Skin epidermis (tissue), 12 donors: ENCODE measurements at regions not wholly inside any gene's neighbourhood (a gene's known extent, or its start where the extent isn't known, plus 50 kb on each side); places are given as distances from the start of the nearest gene placed in this dataset.
"Not testable (repeated sequence)": the region's sequence is repeated elsewhere in the genome, so short reads cannot be mapped to it uniquely, and the experiment has no call there.

Source experiments
- H3K27ac ChIP-seq, 21 experiments: fragments of 200-600 bp; sonication (generic) in 11 of 21; one replicate each; pipeline ENCODE4 v1.5.0; 2020; ENCODE audit warnings: mild to moderate bottlenecking in 3 of 21, inconsistent platforms in 2 of 21, moderate library complexity in 2 of 21
- H3K4me3 ChIP-seq, 7 experiments: fragments of 200-600 bp; sonication (generic) in 2 of 7; one replicate each; pipeline ENCODE4 v1.5.0; 2020; ENCODE audit warnings: inconsistent platforms in 2 of 7, mild to moderate bottlenecking in 2 of 7, moderate library complexity in 1 of 7

DNA sequence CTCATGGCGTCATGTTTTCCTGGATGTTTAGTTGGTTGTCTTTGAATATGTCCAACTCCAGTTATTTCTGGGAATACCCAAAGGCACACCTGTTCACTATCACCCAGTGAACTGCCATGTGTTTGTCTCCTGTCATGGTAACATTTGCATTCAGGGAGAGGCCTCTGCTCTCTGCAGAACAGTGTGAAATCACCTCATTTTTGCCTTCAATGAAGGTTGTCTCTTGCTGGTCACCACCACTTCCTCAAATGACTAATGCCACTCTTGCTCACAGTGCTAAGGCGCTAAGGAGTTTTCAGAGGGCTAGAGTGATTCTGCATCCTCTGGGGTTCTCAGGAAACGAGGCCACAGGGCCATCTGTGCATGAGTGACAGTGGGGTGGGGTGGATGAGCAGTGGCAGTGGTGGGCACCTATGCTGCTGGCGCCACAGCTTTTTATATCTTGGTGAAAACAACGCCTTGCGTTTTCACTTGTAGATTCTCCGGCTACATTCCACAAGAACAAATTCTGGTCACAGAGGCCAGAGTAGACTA, 60.0 kb upstream of the ATP5PO start:
- no peak overlapping the region for H3K4me3 ChIP-seq

DNA sequence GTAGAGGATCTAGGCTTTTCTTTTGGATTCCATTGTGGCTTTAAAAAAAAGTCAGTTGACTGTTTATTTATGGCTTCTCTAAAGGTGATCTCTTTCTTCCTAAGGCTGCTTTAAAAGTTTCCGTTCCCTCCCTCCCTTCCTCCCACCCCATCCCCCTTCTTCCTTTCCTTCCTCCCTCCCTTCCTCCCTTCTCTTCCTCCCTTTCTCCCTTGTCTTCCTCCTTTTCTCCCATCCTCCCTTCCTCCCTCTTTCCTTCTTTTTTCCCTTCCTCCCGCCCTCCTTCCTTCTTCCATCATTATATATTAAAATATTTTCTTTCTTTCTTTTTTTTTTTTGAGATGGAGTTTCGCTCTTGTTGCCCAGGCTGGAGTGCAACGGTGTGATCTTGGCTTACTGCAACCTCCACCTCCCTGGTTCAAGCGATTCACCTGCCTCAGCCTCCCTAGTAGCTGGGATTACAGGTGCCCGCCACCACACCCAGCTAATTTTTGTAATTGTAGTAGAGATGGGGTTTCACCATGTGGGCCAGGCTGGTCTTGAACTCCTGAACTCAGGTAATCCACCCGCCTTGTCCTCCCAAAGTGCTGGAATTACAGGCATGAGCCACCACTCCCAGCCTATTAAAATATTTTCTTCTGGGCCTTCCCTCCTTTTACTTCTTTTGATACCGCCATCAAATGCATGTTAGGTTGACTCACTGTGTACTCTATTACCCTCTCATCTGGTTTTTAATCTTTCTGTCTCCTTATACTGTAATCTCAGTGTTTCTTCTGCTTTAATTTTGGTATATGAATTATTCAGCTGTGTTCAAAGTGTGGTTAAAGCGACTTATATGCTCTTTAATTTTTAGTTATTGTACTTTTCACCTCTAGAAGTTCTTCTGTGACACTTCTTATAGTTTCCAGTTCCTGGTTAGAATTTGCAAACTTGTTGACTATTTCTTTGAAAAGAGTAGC, 59.2 kb upstream of the ATP5PO start:
- H3K27ac ChIP-seq, result peak overlapping the region in 6 of 21 experiments; percentile 69 to 95 (median 84)
- H3K4me3 ChIP-seq, result no peak overlapping the region

More for the DNA sequence above, 60.0 kb upstream of the ATP5PO start:
- H3K27ac ChIP-seq, result peak overlapping the region in 19 of 21 experiments; percentile 27 to 95 (median 77)

DNA sequence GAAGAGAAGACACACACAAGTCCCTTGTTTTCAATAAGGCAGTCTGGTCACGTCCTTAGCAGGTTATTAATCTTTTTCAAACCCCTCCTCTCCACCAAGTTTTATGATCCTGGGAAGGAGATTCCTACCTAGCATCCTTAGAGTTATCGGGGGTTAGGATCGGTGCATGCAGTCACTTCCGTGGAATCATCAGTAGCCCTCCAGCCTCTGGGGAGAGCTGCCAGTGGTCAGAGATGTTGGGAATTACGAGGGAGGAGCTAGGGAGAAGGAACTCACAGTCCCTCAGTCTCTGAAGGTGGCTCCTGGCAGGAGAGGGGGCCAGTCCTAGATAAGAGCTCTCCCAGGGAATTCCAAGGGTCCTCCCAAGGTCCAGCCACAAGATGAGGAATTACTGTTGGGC, 57.7 kb upstream of the ATP5PO start:
- no peak overlapping the region for H3K4me3 ChIP-seq
- H3K27ac ChIP-seq, result no peak overlapping the region

DNA sequence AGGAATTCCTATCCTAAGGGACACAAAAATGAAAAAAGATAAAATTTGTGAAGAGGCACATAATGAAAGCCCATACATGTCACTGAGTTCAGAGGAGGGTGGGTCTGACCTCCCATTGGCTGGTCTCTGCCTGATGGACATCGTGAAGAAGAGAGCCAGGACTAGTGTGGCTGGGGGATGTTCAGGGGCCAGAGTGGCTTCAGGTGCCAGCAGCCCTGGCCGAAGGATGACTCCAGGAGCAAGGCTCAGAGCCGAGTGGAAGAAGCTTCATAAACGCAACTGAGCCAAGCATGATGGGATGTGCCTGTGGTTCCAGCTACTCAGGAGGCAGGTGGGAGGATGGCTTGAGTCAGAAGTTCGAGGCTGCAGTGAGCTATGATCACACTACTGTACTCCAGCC, 56.9 kb upstream of the ATP5PO start:
- Histone ChIP-seq H3K27ac (no peak overlapping the region), H3K4me3 (no peak overlapping the region)

DNA sequence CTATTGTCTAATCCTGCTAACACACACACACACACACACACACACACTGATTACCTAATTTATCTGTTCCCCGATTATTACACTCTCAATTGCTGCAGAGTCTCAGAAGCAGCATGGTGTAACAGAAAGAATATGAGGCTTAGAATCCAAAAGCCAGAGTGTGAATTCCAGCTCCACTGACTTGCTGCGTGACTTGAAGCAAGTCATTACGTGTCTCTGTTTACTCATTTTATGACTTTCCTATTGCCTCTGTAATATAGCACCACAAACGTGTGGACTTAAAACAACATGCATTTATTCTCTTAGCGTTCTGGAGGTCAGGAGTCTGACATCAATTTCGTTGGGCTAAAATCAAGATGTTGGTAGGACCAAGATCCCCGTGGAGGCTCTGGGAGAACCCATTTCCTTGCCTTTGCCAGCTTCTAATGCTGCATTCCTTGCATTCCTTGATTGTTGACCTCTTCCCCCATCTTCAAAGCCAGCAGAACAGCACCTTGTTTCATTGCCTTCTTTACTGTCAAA, 55.9 kb upstream of the ATP5PO start:
- Histone ChIP-seq H3K4me3 (no peak overlapping the region), H3K27ac (no peak overlapping the region)

DNA sequence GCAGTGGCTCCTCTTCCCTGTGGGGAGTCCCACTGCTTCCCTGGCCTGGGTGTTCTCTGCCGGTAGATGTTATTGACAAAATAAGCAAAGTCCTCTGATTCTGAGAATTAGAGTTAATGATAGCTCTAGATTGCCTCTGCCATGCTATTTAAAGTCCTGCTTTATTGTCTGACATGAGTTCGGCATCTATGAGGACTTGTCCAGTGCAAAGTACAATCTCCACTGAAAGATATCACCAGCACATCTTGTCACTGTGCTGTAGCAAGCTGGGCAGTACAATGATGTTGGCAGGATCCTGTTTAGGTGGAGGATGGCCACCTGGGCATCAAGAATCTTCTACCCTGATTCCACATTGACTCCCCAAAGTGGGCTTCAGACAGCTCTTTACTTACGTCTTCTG, 54.0 kb upstream of the ATP5PO start:
- Histone ChIP-seq H3K4me3 (no peak overlapping the region), H3K27ac (peak overlapping the region in 2 of 21 experiments; percentile 13 to 52)

DNA sequence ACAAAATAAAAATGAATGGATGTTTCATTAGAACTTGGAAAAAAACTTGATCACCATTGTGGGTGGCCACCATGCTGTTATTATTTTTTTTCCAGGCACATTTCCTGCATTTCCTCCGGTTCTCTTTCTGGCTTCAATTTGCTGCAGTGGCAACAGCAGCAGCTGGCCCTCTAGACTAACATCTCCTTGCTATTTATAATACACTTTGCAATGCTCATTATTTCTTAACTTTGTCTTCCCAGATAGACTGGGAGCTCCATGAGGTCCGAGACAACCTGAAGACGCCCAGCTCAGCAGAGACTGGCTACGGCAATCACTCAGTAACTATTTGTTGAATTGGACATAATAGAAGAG, 53.4 kb upstream of the ATP5PO start:
- peak overlapping the region in 3 of 21 experiments; percentile 2 to 52 (median 13) for H3K27ac ChIP-seq
- H3K4me3 ChIP-seq, result no peak overlapping the region

DNA sequence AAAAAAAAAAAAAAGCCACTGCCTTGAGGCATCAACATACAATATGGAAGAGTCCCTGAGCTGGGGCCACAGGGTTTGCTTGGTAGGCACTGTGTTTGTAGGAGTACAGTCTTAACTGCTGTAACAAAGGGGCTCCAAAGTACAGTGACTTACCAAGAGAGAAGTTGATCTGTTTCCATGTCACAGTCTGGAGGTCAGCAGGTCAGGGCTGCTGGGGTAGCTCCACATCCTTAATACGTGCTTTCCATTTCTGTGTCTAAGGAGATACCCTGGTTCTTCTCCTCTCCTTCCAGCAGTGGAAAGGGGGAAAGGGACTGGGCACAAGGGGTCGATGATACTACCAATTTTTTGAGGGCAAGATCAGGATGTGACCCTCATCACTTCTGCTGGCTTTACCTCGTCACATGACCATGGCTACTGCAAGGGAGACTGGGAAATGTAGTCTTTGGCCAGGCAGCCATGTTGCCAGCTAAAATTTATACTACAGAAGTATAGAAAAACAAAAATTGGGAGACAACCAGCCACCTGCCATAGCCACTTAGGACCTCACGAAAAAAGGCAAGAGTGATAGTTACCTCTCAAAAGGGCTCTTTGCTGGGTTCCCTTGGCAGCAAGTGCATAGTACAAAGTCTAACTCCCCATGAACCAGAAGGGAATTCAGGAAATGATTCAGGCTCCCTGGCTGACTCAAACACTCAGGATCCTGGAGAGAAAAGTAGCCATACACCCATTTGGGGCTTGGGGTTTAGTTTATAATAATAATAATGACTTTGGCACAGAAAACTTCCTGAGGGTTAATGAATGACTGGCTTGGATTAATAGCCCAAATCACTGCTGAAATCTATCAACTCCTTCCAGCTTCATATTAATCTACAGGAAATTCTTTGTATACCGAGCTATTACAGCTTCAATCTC, 52.7 kb upstream of the ATP5PO start:
- Histone ChIP-seq H3K27ac (peak overlapping the region in 6 of 21 experiments; percentile 2 to 52 (median 22)), H3K4me3 (no peak overlapping the region)

DNA sequence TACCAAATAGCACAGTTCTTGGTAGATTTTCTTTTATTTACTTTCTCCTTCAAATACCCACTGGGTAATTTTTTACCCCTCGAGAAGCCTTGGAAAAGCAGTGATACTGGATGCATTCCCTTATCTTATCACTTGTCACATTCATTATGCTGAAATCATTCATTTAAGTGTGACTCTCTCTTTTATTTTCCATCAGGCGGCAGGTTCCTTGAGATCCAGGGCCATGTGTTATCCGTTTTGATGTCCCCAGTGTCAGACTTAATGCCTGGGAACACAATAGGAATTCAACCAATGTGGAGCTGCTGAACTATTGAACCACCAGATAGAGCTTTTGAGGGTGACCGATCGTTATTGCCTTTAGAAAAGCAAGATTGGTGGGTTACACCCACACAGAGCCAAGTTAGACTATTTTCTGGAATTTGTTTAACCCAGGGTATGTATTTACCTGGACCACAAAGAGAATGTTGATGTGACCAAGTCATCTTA, 51.5 kb upstream of the ATP5PO start:
- H3K27ac ChIP-seq, result no peak overlapping the region

DNA sequence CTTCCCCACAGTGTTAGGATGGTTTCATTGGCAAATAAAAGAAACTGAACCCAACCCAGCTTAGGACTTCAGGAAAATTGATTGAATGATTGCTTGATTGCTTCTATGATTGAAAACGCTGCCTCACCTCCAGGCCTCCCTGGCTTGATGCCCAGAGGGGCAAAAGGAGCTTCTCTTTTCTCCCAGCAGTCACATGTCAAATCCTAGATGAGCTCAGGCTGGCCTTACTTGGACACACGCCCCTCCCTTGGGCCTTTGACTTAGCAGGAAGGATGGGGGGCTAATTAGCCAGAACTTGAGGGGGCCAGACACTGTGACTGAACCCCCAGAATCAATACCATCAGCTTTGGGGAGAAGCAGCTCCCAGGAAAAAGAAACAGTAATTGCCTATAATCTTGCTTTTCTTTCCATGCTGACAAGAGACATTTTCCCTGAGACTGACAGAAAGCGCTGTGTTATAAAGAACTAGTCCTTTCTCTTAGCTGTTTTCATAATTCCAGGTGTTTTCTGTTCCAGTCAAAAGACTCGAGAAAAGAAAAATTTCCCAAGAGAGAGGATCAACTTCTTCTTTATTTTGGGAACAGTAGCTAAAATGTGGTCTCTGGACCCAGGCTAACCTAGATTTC, 50.8 kb upstream of the ATP5PO start:
- Histone ChIP-seq H3K27ac (no peak overlapping the region), H3K4me3 (no peak overlapping the region)

More for the DNA sequence above, 51.5 kb upstream of the ATP5PO start:
- H3K4me3 ChIP-seq, result no peak overlapping the region

DNA sequence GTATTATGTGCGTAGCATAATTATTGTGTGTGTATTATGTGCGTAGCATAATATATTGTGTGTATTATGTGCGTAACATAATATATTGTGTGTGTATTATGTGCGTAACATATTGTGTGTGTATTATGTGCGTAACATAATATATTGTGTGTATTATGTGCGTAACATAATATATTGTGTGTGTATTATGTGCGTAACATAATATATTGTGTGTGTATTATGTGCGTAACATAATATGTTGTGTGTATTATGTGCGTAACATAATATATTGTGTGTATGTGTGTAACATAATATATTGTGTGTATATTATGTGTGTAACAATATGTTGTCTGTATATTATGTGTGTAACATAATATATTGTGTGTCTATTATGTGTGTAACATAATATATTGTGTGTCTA, 50.1 kb upstream of the ATP5PO start:
- H3K4me3 ChIP-seq, H3K27ac ChIP-seq: not testable (repeated sequence)
